Loucy (cell line): ENCODE measurements at regions not wholly inside any gene's neighbourhood (a gene's known extent, or its start where the extent isn't known, plus 50 kb on each side); places are given as distances from the start of the nearest gene placed in this dataset.

Experiments
- H2AFZ ChIP-seq: fragments of 200-600 bp; sonication (generic); 2 replicates; pipeline ENCODE4 v1.6.0; 2016; ENCODE audit warnings: antibody characterized with exemption, mild to moderate bottlenecking, low read length, moderate library complexity
- H3F3A ChIP-seq: fragments of 200-600 bp; 2 replicates; pipeline ENCODE4 v1.6.0; 2016; ENCODE audit warnings: antibody characterized with exemption, low read depth, mild to moderate bottlenecking
- H3K27me3 ChIP-seq: fragments of 200-600 bp; sonication (generic); 2 replicates; pipeline ENCODE4 v1.6.1; 2014; ENCODE audit warnings: low read length, mild to moderate bottlenecking; ENCODE audit not compliant: insufficient read depth, poor library complexity, severe bottlenecking
- H3K36me3 ChIP-seq: fragments of 200-600 bp; sonication (generic); 2 replicates; pipeline ENCODE4 v1.6.1; 2016; ENCODE audit warnings: low read length; ENCODE audit not compliant: insufficient read depth
- H3K4me1 ChIP-seq: fragments of 200-600 bp; sonication (generic); 2 replicates; pipeline ENCODE4 v1.5.1; 2014; ENCODE audit warnings: low read length, mild to moderate bottlenecking; ENCODE audit not compliant: insufficient read depth, poor library complexity, severe bottlenecking
- H3K4me2 ChIP-seq: fragments of 200-600 bp; sonication (generic); 2 replicates; pipeline ENCODE4 v1.6.0; 2014; ENCODE audit warnings: antibody characterized with exemption, low read length, low read depth, mild to moderate bottlenecking; ENCODE audit not compliant: poor library complexity, severe bottlenecking
- H3K4me3 ChIP-seq: fragments of 200-600 bp; sonication (generic); 2 replicates; pipeline ENCODE4 v1.5.1; 2014; ENCODE audit warnings: low read length, mild to moderate bottlenecking, mixed read lengths; ENCODE audit not compliant: poor library complexity, severe bottlenecking
- H3K79me2 ChIP-seq: fragments of 200-600 bp; sonication (generic); 2 replicates; pipeline ENCODE4 v1.6.1; 2014; ENCODE audit warnings: low read length; ENCODE audit not compliant: insufficient read depth
- H3K9ac ChIP-seq: fragments of 200-600 bp; sonication (generic); 2 replicates; pipeline ENCODE4 v1.6.0; 2014; ENCODE audit warnings: mild to moderate bottlenecking, low read depth, low read length, moderate library complexity; ENCODE audit not compliant: poor library complexity, severe bottlenecking
- H3K9me2 ChIP-seq: fragments of 200-600 bp; sonication (generic); replicated peaks from 2 replicates; pipeline ENCODE4 v1.6.1; 2016; ENCODE audit warnings: low read depth, low read length, mixed read lengths
- H3K9me3 ChIP-seq: fragments of 200-600 bp; sonication (generic); 2 replicates; pipeline ENCODE4 v1.6.1; 2014; ENCODE audit warnings: mild to moderate bottlenecking, antibody characterized with exemption, low read length, low read depth; ENCODE audit not compliant: insufficient read depth
- H4K20me1 ChIP-seq: fragments of 200-600 bp; sonication (generic); 2 replicates; pipeline ENCODE4 v1.6.0; 2014; ENCODE audit warnings: antibody characterized with exemption, low read length, mild to moderate bottlenecking; ENCODE audit not compliant: insufficient read depth, poor library complexity, severe bottlenecking
- CTCF ChIP-seq: fragments of 200-600 bp; sonication (generic); conservative IDR thresholded peaks from 2 replicates; pipeline ENCODE4 v1.5.1; 2014; ENCODE audit warnings: mild to moderate bottlenecking, antibody characterized with exemption, low read length
- EZH2phosphoT487 ChIP-seq: fragments of 200-600 bp; IDR thresholded peaks from 2 replicates; pipeline ENCODE4 v1.6.1; 2018; ENCODE audit warnings: antibody characterized with exemption, mild to moderate bottlenecking, moderate library complexity, borderline replicate concordance

DNA sequence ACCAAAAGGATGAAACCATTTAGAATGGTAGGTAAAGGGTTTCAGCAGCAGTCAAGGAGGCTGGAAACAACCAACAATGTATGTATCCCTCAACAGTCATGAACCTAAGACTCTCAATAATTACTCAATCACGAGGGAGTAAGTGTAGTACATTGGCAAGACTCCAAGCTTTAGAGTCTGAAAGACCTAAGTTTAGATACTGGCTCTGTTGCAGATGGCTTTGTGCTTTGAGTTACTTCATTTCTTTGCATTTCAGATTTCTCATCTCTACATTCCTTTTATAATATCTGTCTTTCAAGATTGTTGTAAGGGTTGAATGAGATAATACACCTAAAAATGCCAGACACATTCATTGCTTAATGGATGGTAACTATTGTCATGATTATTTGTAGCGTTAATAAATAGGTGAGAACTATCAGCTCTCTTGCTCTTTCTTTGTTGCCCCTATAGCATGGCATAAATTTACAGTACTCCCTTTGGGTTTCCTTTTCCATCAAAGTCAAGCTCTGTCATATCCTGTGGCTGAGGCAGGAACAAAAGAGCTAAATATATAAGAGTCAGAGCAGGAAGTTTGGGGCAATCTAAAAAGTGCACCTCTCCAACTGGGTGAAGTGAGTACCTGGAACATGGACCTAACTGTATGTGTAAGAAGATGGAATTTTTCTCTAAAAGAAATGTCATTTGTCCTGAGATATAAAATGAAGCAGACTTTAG is 228.2 kb upstream of the ZC3H12C start:
- H4K20me1 ChIP-seq = no peaks in the 10 kb centered on the region

GRCh38 chr11:109865548-109866186 is 227.5 kb upstream of the ZC3H12C start:
- Histone ChIP-seq H3F3A (no peaks in the 10 kb centered on the region), H3K9ac (no peak overlapping the region), H3K79me2 (no peaks in the 10 kb centered on the region), H3K36me3 (no peaks in the 10 kb centered on the region), H4K20me1 (no peaks in the 10 kb centered on the region), H3K9me2 (no peaks in the 10 kb centered on the region), H2AFZ (peak overlapping the region; percentile 88), H3K4me3 (no peak overlapping the region), H3K27me3 (no peaks in the 10 kb centered on the region), H3K4me2 (peak overlapping the region; percentile 55), H3K9me3 (no peaks in the 10 kb centered on the region), H3K4me1 (peaks cover 11% of the 10 kb centered on the region)
- TF ChIP-seq EZH2phosphoT487 = no peak
- peak; percentile 65 for TF ChIP-seq CTCF

More for the DNA sequence above, 228.2 kb upstream of the ZC3H12C start:
- peak overlapping the region; percentile 88 for H2AFZ ChIP-seq
- no peaks in the 10 kb centered on the region for H3K79me2 ChIP-seq
- H3F3A ChIP-seq = no peaks in the 10 kb centered on the region
- H3K4me1 ChIP-seq = peaks cover 11% of the 10 kb centered on the region
- H3K4me2 ChIP-seq = peak overlapping the region; percentile 55
- no peaks in the 10 kb centered on the region for H3K9me2 ChIP-seq
- no peaks in the 10 kb centered on the region for H3K36me3 ChIP-seq
- no peaks in the 10 kb centered on the region for H3K27me3 ChIP-seq
- no peak overlapping the region for H3K9ac ChIP-seq
- no peak overlapping the region for H3K4me3 ChIP-seq
- TF ChIP-seq EZH2phosphoT487 = no peak
- no peak for TF ChIP-seq CTCF
- H3K9me3 ChIP-seq = no peaks in the 10 kb centered on the region

GRCh38 chr11:109867784-109868183 is 225.4 kb upstream of the ZC3H12C start:
- Histone ChIP-seq H3K79me2 (no peaks in the 10 kb centered on the region), H3K36me3 (no peaks in the 10 kb centered on the region), H3K4me1 (peaks cover 11% of the 10 kb centered on the region), H3K9ac (no peak overlapping the region), H3K9me3 (no peaks in the 10 kb centered on the region), H3K4me2 (no peak overlapping the region), H4K20me1 (no peaks in the 10 kb centered on the region), H3F3A (no peaks in the 10 kb centered on the region), H3K9me2 (no peaks in the 10 kb centered on the region), H2AFZ (no peak overlapping the region), H3K4me3 (no peak overlapping the region), H3K27me3 (no peaks in the 10 kb centered on the region)
- TF ChIP-seq CTCF (no peak), EZH2phosphoT487 (no peak)
